ENCODE measurements at regions not wholly inside any gene's neighbourhood (a gene's known extent, or its start where the extent isn't known, plus 50 kb on each side); places are given as distances from the start of the nearest gene placed in this dataset.

- TF ChIP-seq POLR2A (IDR thresholded peaks at IDR 0.05) (no peak), CTCF (IDR thresholded peaks at IDR 0.05) (no peak)
These were observed 236.1 kb downstream of the AEBP2 start for GRCh38 chr12:19675361-19675760.

All from Peyer's patch (tissue), 4 donors.